HL-60 (cell line): ENCODE measurements at regions not wholly inside any gene's neighbourhood (a gene's known extent, or its start where the extent isn't known, plus 50 kb on each side); places are given as distances from the start of the nearest gene placed in this dataset.

Experiments used
- DNase-seq, 2 experiments: peaks; one replicate each; pipeline ENCODE4 v3.0.0-alpha.2; 2010 to 2020; ENCODE audit warnings: low read depth in 1 of 2, low spot score in 1 of 2
- H3K27ac ChIP-seq: fragments of 250-450 bp; sonication (Bioruptor Pico); replicated peaks from 2 replicates; pipeline ENCODE4 v1.5.1; 2020; ENCODE audit warnings: mild to moderate bottlenecking, moderate library complexity
- H3K27me3 ChIP-seq: fragments of 250-450 bp; sonication (Bioruptor Pico); 2 replicates; pipeline ENCODE4 v1.5.1; 2021; ENCODE audit warnings: mild to moderate bottlenecking, moderate library complexity; ENCODE audit not compliant: insufficient read depth, poor library complexity, severe bottlenecking
- H3K4me3 ChIP-seq: replicated peaks from 2 replicates; pipeline ENCODE4 v1.5.1; 2011; ENCODE audit warnings: mild to moderate bottlenecking, control low read depth, low read length; ENCODE audit not compliant: insufficient read depth
- GABPA ChIP-seq: IDR thresholded peaks from 2 replicates; pipeline ENCODE4 v1.6.1; 2012; ENCODE audit warnings: low read depth
- POLR2AphosphoS5 ChIP-seq: IDR thresholded peaks from 2 replicates; pipeline ENCODE4 v1.6.1; 2012; ENCODE audit warnings: low read depth
- SPI1 ChIP-seq: IDR thresholded peaks from 2 replicates; pipeline ENCODE4 v1.6.1; 2012; ENCODE audit warnings: low read depth, mild to moderate bottlenecking, borderline replicate concordance
- TF ChIP-seq, protein P1 (sequence below): IDR thresholded peaks from one replicate; pipeline ENCODE4 v1.5.1; 2011; ENCODE audit warnings: low read length, control low read depth, inconsistent platforms; ENCODE audit not compliant: insufficient read depth
- TF ChIP-seq, protein P2 (sequence below): IDR thresholded peaks from 2 replicates; pipeline ENCODE4 v1.6.1; 2012; ENCODE audit warnings: low read depth; ENCODE audit not compliant: insufficient replicate concordance

DNA sequence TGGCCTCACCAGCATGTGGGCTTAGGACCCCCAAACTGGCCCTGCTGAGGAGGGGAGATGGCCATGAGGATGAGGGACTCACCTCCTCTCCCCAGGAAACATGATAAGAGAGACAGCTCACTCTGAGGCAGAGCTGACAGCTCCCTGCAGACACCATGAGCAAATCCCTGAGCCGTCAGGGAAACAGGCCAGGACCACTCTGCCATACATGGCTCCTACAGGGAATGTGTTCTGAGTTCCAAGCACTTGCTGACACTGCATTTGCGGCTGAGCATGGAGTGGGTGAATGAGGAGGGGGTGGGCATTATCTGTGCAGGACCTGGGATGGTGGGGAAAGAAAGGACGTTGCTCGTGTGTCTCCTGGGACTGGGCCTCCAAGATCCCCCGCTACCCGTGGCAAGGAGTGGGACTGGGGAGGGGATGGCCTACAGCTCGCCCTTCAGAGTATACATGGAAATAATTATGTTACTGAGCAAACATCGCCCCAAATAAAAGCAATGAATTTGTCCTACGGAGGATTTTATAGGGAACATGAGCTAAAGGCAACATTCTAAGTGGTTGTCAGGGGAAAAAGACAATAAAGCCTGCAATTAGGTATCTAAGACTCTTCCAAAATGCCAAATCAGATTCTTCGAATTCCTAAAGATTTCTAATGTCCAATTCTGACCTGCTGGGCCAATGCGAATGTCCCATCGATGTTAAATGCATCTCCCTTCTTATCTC is 355.9 kb upstream of the AJAP1 start:
- TF ChIP-seq, protein P1, sequence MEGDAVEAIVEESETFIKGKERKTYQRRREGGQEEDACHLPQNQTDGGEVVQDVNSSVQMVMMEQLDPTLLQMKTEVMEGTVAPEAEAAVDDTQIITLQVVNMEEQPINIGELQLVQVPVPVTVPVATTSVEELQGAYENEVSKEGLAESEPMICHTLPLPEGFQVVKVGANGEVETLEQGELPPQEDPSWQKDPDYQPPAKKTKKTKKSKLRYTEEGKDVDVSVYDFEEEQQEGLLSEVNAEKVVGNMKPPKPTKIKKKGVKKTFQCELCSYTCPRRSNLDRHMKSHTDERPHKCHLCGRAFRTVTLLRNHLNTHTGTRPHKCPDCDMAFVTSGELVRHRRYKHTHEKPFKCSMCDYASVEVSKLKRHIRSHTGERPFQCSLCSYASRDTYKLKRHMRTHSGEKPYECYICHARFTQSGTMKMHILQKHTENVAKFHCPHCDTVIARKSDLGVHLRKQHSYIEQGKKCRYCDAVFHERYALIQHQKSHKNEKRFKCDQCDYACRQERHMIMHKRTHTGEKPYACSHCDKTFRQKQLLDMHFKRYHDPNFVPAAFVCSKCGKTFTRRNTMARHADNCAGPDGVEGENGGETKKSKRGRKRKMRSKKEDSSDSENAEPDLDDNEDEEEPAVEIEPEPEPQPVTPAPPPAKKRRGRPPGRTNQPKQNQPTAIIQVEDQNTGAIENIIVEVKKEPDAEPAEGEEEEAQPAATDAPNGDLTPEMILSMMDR, result no peak
- TF ChIP-seq, protein P2, sequence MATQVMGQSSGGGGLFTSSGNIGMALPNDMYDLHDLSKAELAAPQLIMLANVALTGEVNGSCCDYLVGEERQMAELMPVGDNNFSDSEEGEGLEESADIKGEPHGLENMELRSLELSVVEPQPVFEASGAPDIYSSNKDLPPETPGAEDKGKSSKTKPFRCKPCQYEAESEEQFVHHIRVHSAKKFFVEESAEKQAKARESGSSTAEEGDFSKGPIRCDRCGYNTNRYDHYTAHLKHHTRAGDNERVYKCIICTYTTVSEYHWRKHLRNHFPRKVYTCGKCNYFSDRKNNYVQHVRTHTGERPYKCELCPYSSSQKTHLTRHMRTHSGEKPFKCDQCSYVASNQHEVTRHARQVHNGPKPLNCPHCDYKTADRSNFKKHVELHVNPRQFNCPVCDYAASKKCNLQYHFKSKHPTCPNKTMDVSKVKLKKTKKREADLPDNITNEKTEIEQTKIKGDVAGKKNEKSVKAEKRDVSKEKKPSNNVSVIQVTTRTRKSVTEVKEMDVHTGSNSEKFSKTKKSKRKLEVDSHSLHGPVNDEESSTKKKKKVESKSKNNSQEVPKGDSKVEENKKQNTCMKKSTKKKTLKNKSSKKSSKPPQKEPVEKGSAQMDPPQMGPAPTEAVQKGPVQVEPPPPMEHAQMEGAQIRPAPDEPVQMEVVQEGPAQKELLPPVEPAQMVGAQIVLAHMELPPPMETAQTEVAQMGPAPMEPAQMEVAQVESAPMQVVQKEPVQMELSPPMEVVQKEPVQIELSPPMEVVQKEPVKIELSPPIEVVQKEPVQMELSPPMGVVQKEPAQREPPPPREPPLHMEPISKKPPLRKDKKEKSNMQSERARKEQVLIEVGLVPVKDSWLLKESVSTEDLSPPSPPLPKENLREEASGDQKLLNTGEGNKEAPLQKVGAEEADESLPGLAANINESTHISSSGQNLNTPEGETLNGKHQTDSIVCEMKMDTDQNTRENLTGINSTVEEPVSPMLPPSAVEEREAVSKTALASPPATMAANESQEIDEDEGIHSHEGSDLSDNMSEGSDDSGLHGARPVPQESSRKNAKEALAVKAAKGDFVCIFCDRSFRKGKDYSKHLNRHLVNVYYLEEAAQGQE, result no peak
- no peak for TF ChIP-seq GABPA
- no peak for TF ChIP-seq SPI1
- TF ChIP-seq POLR2AphosphoS5, result no peak
- Histone ChIP-seq H3K27me3 (no peaks in the 10 kb centered on the region), H3K27ac (no peak overlapping the region), H3K4me3 (no peak overlapping the region)
- no peak for DNase-seq

DNA sequence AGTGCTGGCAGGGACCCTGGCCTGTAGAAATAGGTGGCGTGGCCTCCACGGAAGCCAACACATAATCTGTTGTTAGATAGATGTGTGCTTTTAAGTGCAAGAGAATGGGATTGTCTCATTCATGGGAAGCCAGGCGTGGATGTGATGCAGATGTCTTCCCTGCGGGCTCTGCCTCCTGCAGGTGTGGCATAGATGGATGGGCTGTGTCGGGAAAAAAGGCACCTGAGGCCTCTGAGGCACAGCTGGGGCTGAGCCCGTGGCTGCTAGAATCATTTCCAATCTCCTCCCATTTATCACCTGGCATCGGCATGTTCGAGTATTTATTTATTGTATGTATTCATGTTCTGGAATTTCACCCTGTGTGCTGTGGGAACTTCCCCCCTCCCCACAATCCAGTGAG is 353.4 kb upstream of the AJAP1 start:
- no peak for DNase-seq
- H3K27me3 ChIP-seq, result no peaks in the 10 kb centered on the region
- TF ChIP-seq GABPA, result no peak
- TF ChIP-seq POLR2AphosphoS5, result no peak
- H3K4me3 ChIP-seq, result no peak overlapping the region
- H3K27ac ChIP-seq, result no peak overlapping the region

DNA sequence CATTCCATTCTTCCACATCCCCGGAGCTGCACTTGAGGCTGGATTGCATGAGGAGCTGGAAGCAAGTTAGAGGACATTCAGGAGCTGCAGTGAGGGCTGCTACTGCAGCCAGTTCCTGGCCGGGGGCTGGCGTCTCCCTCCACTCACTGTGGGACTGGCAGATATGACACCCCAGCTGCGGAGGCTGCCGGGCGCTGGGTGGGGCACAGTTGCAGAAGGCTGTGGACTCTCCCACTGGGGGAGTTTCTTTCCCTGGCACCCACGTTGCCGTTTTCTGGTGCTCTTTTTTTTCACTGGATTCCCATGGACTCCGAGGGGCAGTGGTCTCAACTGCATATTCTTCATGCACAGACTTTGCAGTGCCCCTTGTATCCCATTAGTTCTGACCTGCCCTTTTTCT is 351.1 kb upstream of the AJAP1 start:
- H3K27ac ChIP-seq, result no peak overlapping the region
- no peak for DNase-seq
- no peak overlapping the region for H3K4me3 ChIP-seq
- H3K27me3 ChIP-seq, result no peaks in the 10 kb centered on the region
- TF ChIP-seq, protein P1, result no peak
- TF ChIP-seq SPI1 (no peak), GABPA (no peak), POLR2AphosphoS5 (no peak)
- TF ChIP-seq, protein P2, result no peak

DNA sequence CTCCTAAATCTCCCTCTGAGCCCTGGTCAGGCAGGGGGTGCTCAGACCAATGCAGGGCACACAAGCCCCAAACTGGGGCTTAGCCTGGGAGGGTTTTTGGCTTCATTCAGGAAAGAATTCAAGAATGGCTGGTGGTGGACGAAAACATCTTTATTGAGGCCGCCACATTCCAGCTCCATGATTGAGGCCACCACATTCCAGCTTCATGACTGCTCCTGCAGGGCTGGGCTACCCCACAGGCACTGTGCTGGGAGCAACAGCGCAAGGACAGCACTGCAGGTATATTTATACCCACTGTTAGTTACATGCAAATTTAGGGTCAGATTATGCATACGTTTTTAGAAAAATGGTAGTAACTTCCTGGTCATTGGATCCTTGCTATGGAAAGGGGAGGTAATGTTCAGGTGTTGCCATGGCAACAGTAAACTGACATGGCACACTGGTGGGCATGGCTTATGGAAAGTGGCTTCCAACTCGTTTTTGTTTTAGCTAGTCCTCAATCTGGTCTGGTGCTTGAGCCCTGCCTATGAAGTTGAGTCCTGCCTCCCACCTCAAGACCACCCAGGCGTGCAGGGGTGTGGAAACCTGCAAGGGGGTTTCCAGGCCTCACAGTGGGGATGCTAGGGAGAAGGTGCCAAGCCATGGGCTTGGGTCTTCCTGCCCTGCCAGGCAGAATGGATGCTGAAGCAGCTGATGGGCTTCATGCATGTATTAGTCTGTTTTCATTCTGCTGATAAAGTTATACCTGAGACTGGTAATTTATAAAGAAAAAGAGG is 348.7 kb upstream of the AJAP1 start:
- Histone ChIP-seq H3K27me3 (no peaks in the 10 kb centered on the region), H3K4me3 (no peak overlapping the region), H3K27ac (no peak overlapping the region)
- TF ChIP-seq, protein P2, result no peak
- TF ChIP-seq SPI1, result no peak
- no peak for TF ChIP-seq GABPA
- no peak for TF ChIP-seq POLR2AphosphoS5
- TF ChIP-seq, protein P1, result no peak
- DNase-seq, result no peak
